Right lobe of liver (tissue), 6 donors: ENCODE measurements at regions not wholly inside any gene's neighbourhood (a gene's known extent, or its start where the extent isn't known, plus 50 kb on each side); places are given as distances from the start of the nearest gene placed in this dataset.

Experiments
- ATAC-seq, 4 donors: fragments of 200-7000 bp; cut with Tn5 transposase; one replicate each; pipeline ENCODE4 v1.9.1; 2020; ENCODE audit warnings: mild to moderate bottlenecking in 4 of 4, moderate library complexity in 4 of 4
- DNase-seq, 3 donors: peaks; one replicate each; pipeline ENCODE4 v3.0.0-alpha.2; 2020
- H3K27ac ChIP-seq, 3 donors: fragments of 200-600 bp; one replicate each; pipeline ENCODE4 v1.8.0; 2022
- H3K27me3 ChIP-seq, 2 donors: fragments of 200-600 bp; one replicate each; pipeline ENCODE4 v1.8.0; 2022
- H3K36me3 ChIP-seq, 4 donors: fragments of 200-600 bp; sonication (generic) in 1 of 4; one replicate each; pipeline versions ENCODE4 v1.5.1 to v1.8.0; 2017 to 2022; ENCODE audit warnings: control low read depth in 1 of 4
- H3K4me1 ChIP-seq, 4 donors: fragments of 200-600 bp; sonication (generic) in 1 of 4; one replicate each; pipeline versions ENCODE4 v1.5.1 to v1.8.0; 2017 to 2022; ENCODE audit warnings: control low read depth in 1 of 4
- H3K4me3 ChIP-seq, 3 donors: fragments of 200-600 bp; one replicate each; pipeline ENCODE4 v1.8.0; 2022
- H3K9me3 ChIP-seq, 4 donors: fragments of 200-600 bp; sonication (generic) in 1 of 4; one replicate each; pipeline versions ENCODE4 v1.5.1 to v1.8.0; 2017 to 2022; ENCODE audit warnings: control low read depth in 1 of 4
- POLR2A ChIP-seq: fragments of 450-650 bp; IDR thresholded peaks from one replicate; pipeline ENCODE4 v1.6.1; 2017; ENCODE audit warnings: antibody characterized with exemption, mild to moderate bottlenecking
- WGBS: methylation state at CpG from one replicate; pipeline ENCODE4 v1.1.6; 2018; ENCODE audit warnings: low coverage, low lambda C conversion rate; ENCODE audit not compliant: insufficient coverage; ENCODE audit errors: missing lambda C conversion rate; 5-methylcytosine and 5-hydroxymethylcytosine counted together
- intact Hi-C, 2 donors: fragments of 100-400 bp; cut with DNase I; formaldehyde crosslinking; loops; one replicate each; pipeline versions ENCODE4 v1.11.2 to v1.14.1; 2022
- TF ChIP-seq, protein P1 (sequence below), 4 donors: fragments of 200-600 bp in 3 of 4; fragments of 450-650 bp in 1 of 4; IDR thresholded peaks; one replicate each; pipeline versions ENCODE4 v1.5.1 to v1.8.0; 2016 to 2022; ENCODE audit warnings: antibody characterized with exemption in 4 of 4, mild to moderate bottlenecking in 2 of 4
- donor health status: DM: no; HTN: yes; CAD: no.
- donor health status: DM: no; HTN: no; CAD: no.
- donor health status: DM: no; HTN: no; CAD: no.
- donor health status: DM: no; HTN: yes; CAD: no.
- donor health status: DM: no; HTN: yes; CAD: no.

DNA sequence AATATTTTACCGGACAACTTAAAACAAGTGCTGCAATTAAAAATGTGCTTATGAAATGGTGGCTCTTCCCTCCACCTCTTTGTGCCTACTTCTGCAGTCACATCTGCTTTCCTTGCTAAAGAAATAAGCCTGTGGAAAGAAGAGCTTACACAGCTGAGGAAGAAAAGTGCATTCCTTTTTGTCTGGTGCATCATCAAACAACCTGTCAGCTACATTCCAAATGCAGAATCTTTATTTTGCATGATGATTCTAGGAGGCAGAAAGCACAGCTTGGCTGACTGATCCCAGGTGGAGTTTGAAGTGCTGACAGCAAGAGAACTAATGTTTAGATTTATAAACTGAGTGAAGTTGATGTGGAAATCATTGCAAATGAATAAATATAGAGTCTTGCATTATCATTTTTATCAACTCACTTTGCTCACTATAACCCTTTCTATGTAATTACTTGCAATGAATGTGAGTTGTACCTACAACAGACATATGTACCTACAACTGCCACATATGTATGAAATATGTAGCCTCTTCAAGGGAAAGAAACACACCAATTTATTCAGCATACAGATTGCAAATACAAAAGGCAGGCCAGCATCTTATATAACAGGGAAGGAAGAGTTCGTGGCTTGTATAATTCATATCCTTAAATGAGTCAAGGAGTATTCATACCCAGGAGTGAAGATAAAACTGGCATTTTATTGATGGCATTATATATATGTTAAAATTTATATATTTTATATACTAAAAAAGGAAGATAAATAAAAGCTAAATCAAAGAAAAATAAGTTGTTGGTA, 223.4 kb upstream of the MCHR2 start:
- WGBS, result 78% methylated on average over 2 of the region's 2 CpGs
- no peaks in the 10 kb centered on the region for H3K36me3 ChIP-seq
- no peak for ATAC-seq

DNA sequence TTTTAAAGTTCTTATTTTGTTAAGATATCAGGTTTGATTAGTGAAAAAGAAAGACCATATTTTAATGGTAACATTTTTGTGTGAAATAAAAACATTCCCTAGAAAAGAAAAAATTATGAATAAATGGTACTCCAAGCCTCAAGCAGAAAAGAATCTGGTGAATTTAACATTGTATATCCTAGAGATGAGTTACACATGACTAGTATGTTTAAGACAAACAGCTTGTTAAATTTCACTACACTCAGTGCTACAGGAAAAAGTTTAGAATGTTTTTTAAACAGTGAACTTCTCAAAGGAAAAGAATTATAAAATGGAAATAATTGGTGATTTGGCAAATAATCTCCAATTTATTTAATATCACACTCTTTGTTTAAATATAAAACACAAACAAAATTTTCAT, 222.7 kb upstream of the MCHR2 start:
- TF ChIP-seq, protein P1, sequence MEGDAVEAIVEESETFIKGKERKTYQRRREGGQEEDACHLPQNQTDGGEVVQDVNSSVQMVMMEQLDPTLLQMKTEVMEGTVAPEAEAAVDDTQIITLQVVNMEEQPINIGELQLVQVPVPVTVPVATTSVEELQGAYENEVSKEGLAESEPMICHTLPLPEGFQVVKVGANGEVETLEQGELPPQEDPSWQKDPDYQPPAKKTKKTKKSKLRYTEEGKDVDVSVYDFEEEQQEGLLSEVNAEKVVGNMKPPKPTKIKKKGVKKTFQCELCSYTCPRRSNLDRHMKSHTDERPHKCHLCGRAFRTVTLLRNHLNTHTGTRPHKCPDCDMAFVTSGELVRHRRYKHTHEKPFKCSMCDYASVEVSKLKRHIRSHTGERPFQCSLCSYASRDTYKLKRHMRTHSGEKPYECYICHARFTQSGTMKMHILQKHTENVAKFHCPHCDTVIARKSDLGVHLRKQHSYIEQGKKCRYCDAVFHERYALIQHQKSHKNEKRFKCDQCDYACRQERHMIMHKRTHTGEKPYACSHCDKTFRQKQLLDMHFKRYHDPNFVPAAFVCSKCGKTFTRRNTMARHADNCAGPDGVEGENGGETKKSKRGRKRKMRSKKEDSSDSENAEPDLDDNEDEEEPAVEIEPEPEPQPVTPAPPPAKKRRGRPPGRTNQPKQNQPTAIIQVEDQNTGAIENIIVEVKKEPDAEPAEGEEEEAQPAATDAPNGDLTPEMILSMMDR (IDR thresholded peaks at IDR 0.05), result no peak
- no peak for TF ChIP-seq POLR2A
- H3K4me3 ChIP-seq, result no peak overlapping the region
- ATAC-seq (no peak), DNase-seq (no peak)
- H3K9me3 ChIP-seq, result no peaks in the 10 kb centered on the region
- H3K4me1 ChIP-seq, result no peaks in the 10 kb centered on the region
- no peaks in the 10 kb centered on the region for H3K27me3 ChIP-seq
- no peaks in the 10 kb centered on the region for H3K36me3 ChIP-seq
- intact Hi-C loops, result no loop called here
- no peak overlapping the region for H3K27ac ChIP-seq

More for the DNA sequence above, 223.4 kb upstream of the MCHR2 start:
- Histone ChIP-seq H3K9me3 (no peaks in the 10 kb centered on the region), H3K27me3 (no peaks in the 10 kb centered on the region), H3K4me1 (no peaks in the 10 kb centered on the region), H3K27ac (no peak overlapping the region), H3K4me3 (no peak overlapping the region)
- intact Hi-C loops, result no loop called here
- TF ChIP-seq, protein P1 (IDR thresholded peaks at IDR 0.05), result no peak
- TF ChIP-seq POLR2A, result no peak
- DNase-seq, result no peak

DNA sequence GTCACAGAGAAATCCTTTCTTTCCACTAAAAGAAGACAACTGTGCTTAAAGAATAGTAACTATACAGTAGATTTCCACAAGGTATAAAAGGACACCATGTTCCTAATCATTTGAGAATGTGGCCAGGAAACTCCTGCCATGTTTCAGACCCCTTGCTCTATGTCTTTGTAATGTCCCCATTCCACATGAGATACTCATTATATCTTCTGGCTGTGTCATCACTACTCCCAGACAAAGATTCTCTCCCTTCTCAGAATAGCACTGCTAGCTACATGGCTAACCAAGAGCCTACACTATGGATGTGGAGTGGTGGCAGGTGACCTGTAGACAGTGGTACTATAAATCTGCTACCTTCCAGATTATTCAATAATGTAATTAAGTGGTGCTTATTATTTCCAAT, 218.1 kb upstream of the MCHR2 start:
- TF ChIP-seq, protein P1 (IDR thresholded peaks at IDR 0.05), result no peak
- no peak for TF ChIP-seq POLR2A
- Histone ChIP-seq H3K9me3 (no peaks in the 10 kb centered on the region), H3K4me3 (no peak overlapping the region), H3K4me1 (peaks cover 0 to 8% (median 0%) of the 10 kb centered on the region in 4 donors), H3K27me3 (no peaks in the 10 kb centered on the region), H3K27ac (no peak overlapping the region), H3K36me3 (no peaks in the 10 kb centered on the region)
- ATAC-seq (no peak), DNase-seq (no peak)
- intact Hi-C loops, result no loop called here

DNA sequence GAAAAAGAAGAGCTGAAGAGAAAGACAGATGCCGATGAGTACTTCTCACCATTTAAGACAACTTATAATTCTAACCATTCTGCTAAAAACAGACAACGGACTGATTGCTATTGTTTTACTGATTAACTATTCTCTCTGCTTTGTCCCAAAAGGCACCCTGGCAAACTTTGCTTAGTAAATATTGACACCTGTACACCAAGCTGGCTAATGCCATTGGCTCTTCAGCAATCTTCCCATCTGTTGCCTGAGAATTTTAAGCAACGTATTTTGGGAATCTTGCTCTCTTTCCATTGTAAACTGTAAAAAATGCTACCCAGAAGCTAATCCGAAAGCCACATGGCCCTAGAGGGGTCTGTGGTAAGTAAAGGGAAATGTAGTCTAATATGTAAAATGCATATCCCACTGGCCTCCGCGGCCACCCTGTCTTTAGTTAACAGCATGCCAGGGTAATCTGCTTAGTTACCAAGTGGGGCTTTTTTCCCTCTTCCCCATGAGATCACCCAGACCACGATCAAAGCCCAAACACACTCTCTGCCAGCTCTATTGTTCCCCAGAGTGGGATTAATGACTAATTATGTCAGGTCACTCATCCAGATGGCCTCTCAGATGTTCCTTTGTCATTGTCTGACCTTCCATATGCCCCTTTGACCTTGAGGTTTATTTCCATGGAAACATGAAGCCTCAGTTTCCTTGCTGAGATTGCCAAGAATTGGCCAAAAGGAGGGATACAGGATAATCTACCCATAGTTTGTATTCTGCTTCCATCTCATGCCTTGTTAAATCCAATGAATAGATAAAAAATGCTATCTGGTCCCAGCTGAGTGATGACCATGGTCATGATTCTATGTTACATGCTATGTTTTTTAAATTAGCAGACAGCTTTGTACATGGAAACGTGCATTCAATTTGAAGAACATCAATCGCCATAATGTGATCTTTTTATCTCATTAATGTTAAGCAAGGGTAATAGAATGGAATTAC, 216.4 kb upstream of the MCHR2 start:
- Histone ChIP-seq H3K4me1 (peaks cover 0 to 8% (median 0%) of the 10 kb centered on the region in 4 donors), H3K4me3 (no peak overlapping the region), H3K27me3 (no peaks in the 10 kb centered on the region), H3K9me3 (no peaks in the 10 kb centered on the region), H3K27ac (no peak overlapping the region), H3K36me3 (no peaks in the 10 kb centered on the region)
- intact Hi-C loops, result no loop called here
- ATAC-seq (peak; percentile 50 to 69 (median 63)), DNase-seq (no peak)
- 46% methylated on average over 9 of the region's 9 CpGs for WGBS
- TF ChIP-seq POLR2A, result no peak
- TF ChIP-seq, protein P1 (IDR thresholded peaks at IDR 0.05), result no peak
